NB4 (cell line): ENCODE measurements at regions not wholly inside any gene's neighbourhood (a gene's known extent, or its start where the extent isn't known, plus 50 kb on each side); places are given as distances from the start of the nearest gene placed in this dataset.

Experiments
- DNase-seq: peaks from one replicate; pipeline ENCODE4 v3.0.0; 2010; ENCODE audit warnings: low read depth
- H3K4me3 ChIP-seq: one replicate; pipeline ENCODE4 v1.5.1; 2011; ENCODE audit warnings: mild to moderate bottlenecking, low read depth, low read length, moderate library complexity
- MYC ChIP-seq: IDR thresholded peaks from 2 replicates; pipeline ENCODE4 v1.6.1; 2011; ENCODE audit warnings: low read depth, low read length
- POLR2A ChIP-seq: IDR thresholded peaks from 2 replicates; pipeline ENCODE4 v1.6.1; 2011; ENCODE audit warnings: mild to moderate bottlenecking; ENCODE audit not compliant: insufficient read length; ENCODE audit errors: extremely low read depth
- TF ChIP-seq, protein P1 (sequence below): IDR thresholded peaks from one replicate; pipeline ENCODE4 v1.5.1; 2012; ENCODE audit warnings: low read depth, low read length
- TF ChIP-seq, protein P2 (sequence below): IDR thresholded peaks from 2 replicates; pipeline ENCODE4 v1.6.1; 2011; ENCODE audit warnings: low read depth, low read length

DNA sequence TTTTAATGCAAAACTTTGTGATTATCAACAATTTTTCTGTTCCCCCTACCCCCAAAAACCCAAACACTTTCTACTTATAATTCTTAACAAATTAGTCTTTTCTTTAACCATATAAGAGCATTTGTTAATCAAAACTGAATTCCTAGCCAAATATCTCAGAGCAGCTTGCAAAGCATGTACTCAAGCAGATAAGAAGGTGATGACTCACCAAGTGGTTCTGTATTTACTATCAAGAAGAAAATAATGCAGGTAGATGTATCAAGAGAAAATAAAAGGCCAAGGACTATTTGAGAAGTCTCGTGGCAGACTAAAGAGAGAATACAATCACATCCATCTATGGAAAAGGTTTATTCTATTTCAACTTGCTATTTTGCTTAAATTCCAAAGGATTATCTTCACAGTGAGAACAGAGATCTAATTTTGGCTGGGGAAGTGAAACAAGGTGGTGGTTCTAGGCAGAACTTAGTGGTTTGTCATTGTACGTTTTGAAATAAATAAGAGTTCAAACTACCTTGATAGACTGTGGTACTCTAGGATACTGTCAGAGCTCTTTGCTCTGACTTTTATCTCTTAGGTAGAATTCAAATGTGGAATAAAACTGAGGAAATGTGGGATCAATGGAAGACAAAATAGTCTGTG is 94.7 kb upstream of the NRIP1 start:
- no peak for DNase-seq
- TF ChIP-seq, protein P1, sequence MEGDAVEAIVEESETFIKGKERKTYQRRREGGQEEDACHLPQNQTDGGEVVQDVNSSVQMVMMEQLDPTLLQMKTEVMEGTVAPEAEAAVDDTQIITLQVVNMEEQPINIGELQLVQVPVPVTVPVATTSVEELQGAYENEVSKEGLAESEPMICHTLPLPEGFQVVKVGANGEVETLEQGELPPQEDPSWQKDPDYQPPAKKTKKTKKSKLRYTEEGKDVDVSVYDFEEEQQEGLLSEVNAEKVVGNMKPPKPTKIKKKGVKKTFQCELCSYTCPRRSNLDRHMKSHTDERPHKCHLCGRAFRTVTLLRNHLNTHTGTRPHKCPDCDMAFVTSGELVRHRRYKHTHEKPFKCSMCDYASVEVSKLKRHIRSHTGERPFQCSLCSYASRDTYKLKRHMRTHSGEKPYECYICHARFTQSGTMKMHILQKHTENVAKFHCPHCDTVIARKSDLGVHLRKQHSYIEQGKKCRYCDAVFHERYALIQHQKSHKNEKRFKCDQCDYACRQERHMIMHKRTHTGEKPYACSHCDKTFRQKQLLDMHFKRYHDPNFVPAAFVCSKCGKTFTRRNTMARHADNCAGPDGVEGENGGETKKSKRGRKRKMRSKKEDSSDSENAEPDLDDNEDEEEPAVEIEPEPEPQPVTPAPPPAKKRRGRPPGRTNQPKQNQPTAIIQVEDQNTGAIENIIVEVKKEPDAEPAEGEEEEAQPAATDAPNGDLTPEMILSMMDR: no peak
- TF ChIP-seq, protein P2, sequence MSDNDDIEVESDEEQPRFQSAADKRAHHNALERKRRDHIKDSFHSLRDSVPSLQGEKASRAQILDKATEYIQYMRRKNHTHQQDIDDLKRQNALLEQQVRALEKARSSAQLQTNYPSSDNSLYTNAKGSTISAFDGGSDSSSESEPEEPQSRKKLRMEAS: no peak
- TF ChIP-seq MYC (no peak), POLR2A (no peak)

DNA sequence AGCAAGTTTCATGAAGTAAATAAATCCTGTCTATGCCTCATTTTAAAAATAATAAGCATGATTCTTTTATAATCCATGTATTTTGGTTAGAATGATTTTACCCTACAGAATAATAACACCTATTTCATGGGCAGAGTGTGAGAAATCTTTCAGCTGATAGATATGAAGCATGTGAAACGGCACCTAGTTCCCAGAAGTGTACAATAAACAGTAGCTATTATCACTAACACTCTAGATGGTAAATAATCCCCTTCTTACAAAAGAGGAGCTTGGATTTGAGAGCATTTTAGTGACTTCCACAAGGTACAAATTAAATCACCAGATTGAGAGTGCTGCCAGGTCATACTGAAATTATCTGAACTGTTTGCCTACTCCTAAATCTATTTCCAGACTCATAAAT is 95.3 kb upstream of the NRIP1 start:
- H3K4me3 ChIP-seq: no peak overlapping the region
- TF ChIP-seq POLR2A (no peak), MYC (no peak)
- TF ChIP-seq, protein P2: no peak
- TF ChIP-seq, protein P1: no peak
- no peak for DNase-seq

More for the DNA sequence above, 94.7 kb upstream of the NRIP1 start:
- no peak overlapping the region for H3K4me3 ChIP-seq

DNA sequence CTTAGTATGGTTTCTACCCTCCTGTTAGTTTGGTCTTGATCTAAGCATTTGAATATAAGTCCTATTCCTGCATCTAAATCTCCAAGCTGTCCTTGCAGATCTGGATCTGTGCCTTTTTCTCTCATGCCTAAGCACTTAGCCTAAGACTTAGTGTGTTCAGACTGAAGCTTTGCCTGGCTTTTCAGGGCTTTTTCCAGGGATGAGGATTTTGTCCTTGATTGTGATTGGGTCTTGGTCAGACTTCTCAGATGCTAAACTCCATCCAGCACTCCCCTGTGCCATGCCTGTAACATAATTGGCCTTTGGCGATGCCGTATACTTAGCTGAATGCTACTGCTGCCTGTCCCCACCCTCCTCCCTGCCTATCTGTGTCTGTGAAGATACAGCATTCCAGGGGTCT is 98.1 kb upstream of the NRIP1 start:
- no peak overlapping the region for H3K4me3 ChIP-seq
- DNase-seq: no peak
- TF ChIP-seq POLR2A (no peak), MYC (no peak)
- TF ChIP-seq, protein P2: no peak
- TF ChIP-seq, protein P1: no peak

DNA sequence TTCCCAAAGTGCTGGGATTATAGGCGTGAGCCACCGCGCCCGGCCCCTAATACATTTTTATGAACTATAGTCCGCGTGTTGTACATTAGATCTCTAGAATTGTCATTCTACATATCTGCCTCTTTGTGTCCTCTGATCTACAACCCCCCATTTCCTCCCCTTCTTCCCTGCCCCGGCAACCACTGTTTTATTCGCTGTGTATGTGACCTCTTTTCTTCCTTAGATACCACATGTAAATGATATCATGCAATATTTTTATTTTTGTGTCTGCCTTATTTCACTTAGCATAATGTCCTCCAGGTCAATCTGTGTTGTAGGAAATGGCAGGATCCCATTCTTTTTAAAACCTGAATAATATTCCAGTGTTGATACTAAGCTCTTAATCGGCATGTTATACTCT is 99.5 kb upstream of the NRIP1 start:
- TF ChIP-seq POLR2A (no peak), MYC (no peak)
- TF ChIP-seq, protein P1: no peak
- TF ChIP-seq, protein P2: no peak
- H3K4me3 ChIP-seq: no peak overlapping the region
- no peak for DNase-seq

DNA sequence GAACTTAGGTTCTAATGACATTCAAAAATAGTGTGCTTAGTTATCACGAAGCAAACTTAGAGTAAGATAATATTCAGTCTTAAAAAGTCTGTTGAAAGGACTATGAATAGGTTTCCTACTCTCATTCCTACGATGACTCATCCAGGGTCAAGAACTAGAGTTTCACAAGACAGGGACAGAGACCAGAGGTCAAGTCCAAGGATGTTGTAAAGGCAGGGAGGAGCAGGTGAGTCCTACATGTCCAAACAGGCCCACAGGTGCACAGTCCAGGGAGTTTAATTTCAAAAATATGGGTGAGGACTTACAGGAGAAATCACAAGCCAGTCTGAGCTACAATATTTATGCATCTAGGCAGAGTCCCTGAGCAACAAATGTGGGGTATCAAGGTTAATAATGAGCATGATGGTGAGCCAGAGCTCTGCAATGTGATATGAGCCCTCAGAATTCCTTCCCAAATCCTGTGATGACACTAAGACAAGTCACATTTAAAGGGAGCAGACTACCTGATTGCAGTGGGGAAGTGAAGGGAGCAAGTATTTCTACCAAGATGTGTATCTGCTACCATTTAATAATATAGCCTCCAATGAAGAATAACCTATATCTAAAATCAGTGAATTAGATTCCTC is 100.0 kb upstream of the NRIP1 start:
- DNase-seq: no peak
- TF ChIP-seq, protein P2: no peak
- no peak overlapping the region for H3K4me3 ChIP-seq

DNA sequence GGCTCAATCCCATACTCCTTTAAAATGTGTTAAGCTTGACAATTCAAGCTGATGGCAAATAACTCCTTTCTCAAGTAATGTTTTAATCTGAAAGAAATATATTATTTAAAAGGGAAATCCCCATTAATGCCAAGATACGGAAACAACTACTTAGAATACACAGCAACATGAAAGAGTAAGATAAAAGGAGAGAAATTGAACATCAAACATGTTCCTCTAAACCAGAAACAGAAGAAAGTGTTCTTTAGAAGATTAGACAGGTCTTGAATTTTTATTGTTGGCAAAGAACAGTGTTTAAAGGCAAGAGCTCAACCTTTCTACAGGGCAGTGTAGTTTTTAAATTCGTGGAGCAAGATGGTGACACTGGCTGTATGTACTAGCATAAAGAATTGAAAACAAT is 105.8 kb upstream of the NRIP1 start:
- TF ChIP-seq, protein P1: no peak
- TF ChIP-seq, protein P2: no peak
- TF ChIP-seq MYC (no peak), POLR2A (no peak)
- no peak overlapping the region for H3K4me3 ChIP-seq
- DNase-seq: no peak
